HUES6 (cell line): ENCODE measurements at regions not wholly inside any gene's neighbourhood (a gene's known extent, or its start where the extent isn't known, plus 50 kb on each side); places are given as distances from the start of the nearest gene placed in this dataset.
A peak's percentile ranks its signal among the peaks of the same experiment; 100 is the strongest.
"Not testable (repeated sequence)": the region's sequence is repeated elsewhere in the genome, so short reads cannot be mapped to it uniquely, and the experiment has no call there.

ENCODE experiments used
- H3K27ac ChIP-seq: 2 replicates; pipeline ENCODE4 v1.7.0; 2013; ENCODE audit warnings: low read depth, mild to moderate bottlenecking, low read length, inconsistent platforms
- H3K27me3 ChIP-seq: 2 replicates; pipeline ENCODE4 v1.6.1; 2013; ENCODE audit warnings: low read length; ENCODE audit not compliant: control insufficient read depth, insufficient read depth
- H3K36me3 ChIP-seq: 2 replicates; pipeline ENCODE4 v1.6.1; 2013; ENCODE audit warnings: low read length; ENCODE audit not compliant: control insufficient read depth, insufficient read depth
- H3K4me1 ChIP-seq: 2 replicates; pipeline ENCODE4 v1.6.1; 2013; ENCODE audit warnings: low read length; ENCODE audit not compliant: control insufficient read depth, insufficient read depth
- H3K4me3 ChIP-seq: 2 replicates; pipeline ENCODE4 v1.5.1; 2013; ENCODE audit warnings: low read depth, low read length
- H3K9ac ChIP-seq: one replicate; pipeline ENCODE4 v1.6.1; 2013; ENCODE audit warnings: mild to moderate bottlenecking, low read length
- H3K9me3 ChIP-seq: 2 replicates; pipeline ENCODE4 v1.6.1; 2013; ENCODE audit warnings: low read depth, low read length; ENCODE audit not compliant: control insufficient read depth, insufficient read depth

GRCh38 chr7:32729335-32729675, 162.3 kb downstream of the KBTBD2 start:
- not testable (repeated sequence) for H3K9ac ChIP-seq, H3K9me3 ChIP-seq, H3K27me3 ChIP-seq, H3K27ac ChIP-seq, H3K36me3 ChIP-seq, H3K4me1 ChIP-seq
- peak overlapping the region; percentile 85 for H3K4me3 ChIP-seq

- not testable (repeated sequence) for H3K4me1 ChIP-seq, H3K36me3 ChIP-seq, H3K27me3 ChIP-seq, H3K27ac ChIP-seq, H3K9me3 ChIP-seq
- Histone ChIP-seq H3K9ac (peak overlapping the region; percentile 86), H3K4me3 (peak overlapping the region; percentile 85)
These were observed 162.9 kb downstream of the KBTBD2 start for GRCh38 chr7:32728412-32729334.

- Histone ChIP-seq H3K4me3 (peak overlapping the region; percentile 85), H3K9ac (peak overlapping the region; percentile 86)
- H3K36me3 ChIP-seq, H3K4me1 ChIP-seq, H3K27me3 ChIP-seq, H3K27ac ChIP-seq, H3K9me3 ChIP-seq: not testable (repeated sequence)
These were observed 163.8 kb downstream of the KBTBD2 start for GRCh38 chr7:32727483-32728411.

- not testable (repeated sequence) for H3K9me3 ChIP-seq, H3K36me3 ChIP-seq, H3K9ac ChIP-seq, H3K4me1 ChIP-seq, H3K27ac ChIP-seq, H3K4me3 ChIP-seq, H3K27me3 ChIP-seq
These were observed 168.7 kb downstream of the KBTBD2 start for GRCh38 chr7:32722837-32723236.

- no peaks in the 10 kb centered on the region for H3K36me3 ChIP-seq
- no peaks in the 10 kb centered on the region for H3K4me1 ChIP-seq
- peaks cover 8% of the 10 kb centered on the region; the same call in 1 of the 2 replicates for H3K9me3 ChIP-seq
- no peak overlapping the region for H3K9ac ChIP-seq
- no peak overlapping the region for H3K4me3 ChIP-seq
- H3K27ac ChIP-seq = no peak overlapping the region
- H3K27me3 ChIP-seq = no peaks in the 10 kb centered on the region
These were observed 197.4 kb downstream of the KBTBD2 start for GRCh38 chr7:32694182-32694581.

GRCh38 chr7:32691965-32692815, 196.9 kb downstream of the AVL9 start:
- not testable (repeated sequence) for H3K27ac ChIP-seq, H3K9ac ChIP-seq, H3K9me3 ChIP-seq, H3K4me3 ChIP-seq, H3K36me3 ChIP-seq, H3K27me3 ChIP-seq, H3K4me1 ChIP-seq

GRCh38 chr7:32688092-32688491, 192.8 kb downstream of the AVL9 start:
- H3K9me3 ChIP-seq, H3K9ac ChIP-seq, H3K4me1 ChIP-seq, H3K36me3 ChIP-seq, H3K27me3 ChIP-seq, H3K4me3 ChIP-seq, H3K27ac ChIP-seq: not testable (repeated sequence)

- H3K27me3 ChIP-seq = no peaks in the 10 kb centered on the region
- peaks cover 11% of the 10 kb centered on the region for H3K9me3 ChIP-seq
- H3K27ac ChIP-seq = peak overlapping the region; percentile 48; the same call in 1 of the 2 replicates
- no peak overlapping the region for H3K9ac ChIP-seq
- H3K36me3 ChIP-seq = peaks cover 6% of the 10 kb centered on the region; the same call in 1 of the 2 replicates
- H3K4me3 ChIP-seq = no peak overlapping the region
- peaks cover 16% of the 10 kb centered on the region; the same call in 1 of the 2 replicates for H3K4me1 ChIP-seq
These were observed 185.9 kb downstream of the AVL9 start for GRCh38 chr7:32681174-32681518.

GRCh38 chr7:32680259-32681173, 185.2 kb downstream of the AVL9 start:
- H3K4me1 ChIP-seq = peaks cover 16% of the 10 kb centered on the region; the same call in 1 of the 2 replicates
- H3K27ac ChIP-seq = peak overlapping the region; percentile 48; the same call in 1 of the 2 replicates
- H3K27me3 ChIP-seq = no peaks in the 10 kb centered on the region
- no peak overlapping the region for H3K4me3 ChIP-seq
- H3K36me3 ChIP-seq = peaks cover 8% of the 10 kb centered on the region; the same call in 1 of the 2 replicates
- no peak overlapping the region for H3K9ac ChIP-seq
- peaks cover 14% of the 10 kb centered on the region for H3K9me3 ChIP-seq

- Histone ChIP-seq H3K9ac (no peak overlapping the region), H3K4me3 (no peak overlapping the region), H3K27me3 (no peaks in the 10 kb centered on the region), H3K4me1 (peaks cover 16% of the 10 kb centered on the region; the same call in 1 of the 2 replicates), H3K27ac (no peak overlapping the region), H3K36me3 (peaks cover 8% of the 10 kb centered on the region; the same call in 1 of the 2 replicates), H3K9me3 (peaks cover 14% of the 10 kb centered on the region)
These were observed 183.9 kb downstream of the AVL9 start for GRCh38 chr7:32679192-32679591.
